ENCODE measurements at regions not wholly inside any gene's neighbourhood (a gene's known extent, or its start where the extent isn't known, plus 50 kb on each side); places are given as distances from the start of the nearest gene placed in this dataset.

DNA sequence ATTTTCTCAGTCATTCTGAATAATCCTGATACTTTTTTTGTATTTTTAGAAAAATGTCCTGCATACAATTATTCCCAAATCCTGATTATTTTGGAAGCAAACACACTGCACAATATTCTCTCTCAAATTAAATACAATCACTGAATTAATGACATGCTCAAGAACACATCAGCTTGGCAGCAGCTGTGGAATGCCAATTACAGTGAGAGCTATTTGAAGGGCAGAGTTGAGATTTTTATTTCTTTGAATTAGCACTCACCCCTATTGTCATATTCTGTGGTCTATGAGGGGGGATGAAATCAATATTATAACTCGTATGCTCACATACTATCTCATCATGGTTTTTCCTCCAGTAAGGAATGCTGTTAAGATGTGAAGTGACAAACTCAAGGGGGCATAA is 312.2 kb downstream of the CNTN3 start:
- TF ChIP-seq, protein P1, sequence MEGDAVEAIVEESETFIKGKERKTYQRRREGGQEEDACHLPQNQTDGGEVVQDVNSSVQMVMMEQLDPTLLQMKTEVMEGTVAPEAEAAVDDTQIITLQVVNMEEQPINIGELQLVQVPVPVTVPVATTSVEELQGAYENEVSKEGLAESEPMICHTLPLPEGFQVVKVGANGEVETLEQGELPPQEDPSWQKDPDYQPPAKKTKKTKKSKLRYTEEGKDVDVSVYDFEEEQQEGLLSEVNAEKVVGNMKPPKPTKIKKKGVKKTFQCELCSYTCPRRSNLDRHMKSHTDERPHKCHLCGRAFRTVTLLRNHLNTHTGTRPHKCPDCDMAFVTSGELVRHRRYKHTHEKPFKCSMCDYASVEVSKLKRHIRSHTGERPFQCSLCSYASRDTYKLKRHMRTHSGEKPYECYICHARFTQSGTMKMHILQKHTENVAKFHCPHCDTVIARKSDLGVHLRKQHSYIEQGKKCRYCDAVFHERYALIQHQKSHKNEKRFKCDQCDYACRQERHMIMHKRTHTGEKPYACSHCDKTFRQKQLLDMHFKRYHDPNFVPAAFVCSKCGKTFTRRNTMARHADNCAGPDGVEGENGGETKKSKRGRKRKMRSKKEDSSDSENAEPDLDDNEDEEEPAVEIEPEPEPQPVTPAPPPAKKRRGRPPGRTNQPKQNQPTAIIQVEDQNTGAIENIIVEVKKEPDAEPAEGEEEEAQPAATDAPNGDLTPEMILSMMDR (IDR thresholded peaks at IDR 0.05; ENCODE audit: low read depth, low read length), result no peak
- TF ChIP-seq POLR2A (IDR thresholded peaks at IDR 0.05; ENCODE audit: extremely low read depth, insufficient read length), result no peak
